ENCODE measurements at regions not wholly inside any gene's neighbourhood (a gene's known extent, or its start where the extent isn't known, plus 50 kb on each side); places are given as distances from the start of the nearest gene placed in this dataset.

GRCh38 chrX:124488412-124489161 is 142.2 kb downstream of the SH2D1A start:
- Mint-ChIP-seq H3K27ac (no peak overlapping the region), H3K36me3 (ENCODE audit: low read depth) (no peaks in the 10 kb centered on the region), H3K27me3 (ENCODE audit: low read depth) (no peaks in the 10 kb centered on the region), H3K4me3 (no peak overlapping the region), H3K9me3 (no peaks in the 10 kb centered on the region), H3K4me1 (no peaks in the 10 kb centered on the region)
- TF ChIP-seq CTCF (IDR thresholded peaks at IDR 0.05; ENCODE audit: unreplicated experiment in 3 of 3), result no peak

- no peaks in the 10 kb centered on the region for H3K4me1 Mint-ChIP-seq
- H3K4me3 Mint-ChIP-seq, result no peak overlapping the region
- H3K27ac Mint-ChIP-seq, result no peak overlapping the region
- H3K36me3 Mint-ChIP-seq (ENCODE audit: low read depth), result no peaks in the 10 kb centered on the region
- H3K9me3 Mint-ChIP-seq, result peaks cover 3% of the 10 kb centered on the region
- no peak for TF ChIP-seq CTCF (IDR thresholded peaks at IDR 0.05; ENCODE audit: unreplicated experiment in 3 of 3)
- H3K27me3 Mint-ChIP-seq (ENCODE audit: low read depth), result no peaks in the 10 kb centered on the region
Observed at GRCh38 chrX:124493984-124494383, 147.6 kb downstream of the SH2D1A start.

- Mint-ChIP-seq H3K36me3 (ENCODE audit: low read depth) (no peaks in the 10 kb centered on the region), H3K4me1 (peaks cover 24% of the 10 kb centered on the region), H3K27me3 (ENCODE audit: low read depth) (no peaks in the 10 kb centered on the region), H3K4me3 (no peak overlapping the region), H3K27ac (no peak overlapping the region), H3K9me3 (peaks cover 3% of the 10 kb centered on the region)
- no peak for TF ChIP-seq CTCF (IDR thresholded peaks at IDR 0.05; ENCODE audit: unreplicated experiment in 3 of 3)
Observed at GRCh38 chrX:124497386-124497785, 151.0 kb downstream of the SH2D1A start.

- TF ChIP-seq CTCF (IDR thresholded peaks at IDR 0.05; ENCODE audit: unreplicated experiment in 3 of 3), result no peak
- Mint-ChIP-seq H3K27ac (peak overlapping the region; percentile 9 to 39 (median 15)), H3K4me1 (peaks cover 34% of the 10 kb centered on the region)
Observed at GRCh38 chrX:124501586-124501985, 155.2 kb downstream of the SH2D1A start.

GRCh38 chrX:124502166-124502565 is 155.8 kb downstream of the SH2D1A start:
- H3K27me3 Mint-ChIP-seq (ENCODE audit: low read depth), result no peaks in the 10 kb centered on the region
- H3K4me1 Mint-ChIP-seq, result peaks cover 34% of the 10 kb centered on the region
- no peaks in the 10 kb centered on the region for H3K9me3 Mint-ChIP-seq
- H3K27ac Mint-ChIP-seq, result no peak overlapping the region
- TF ChIP-seq CTCF (IDR thresholded peaks at IDR 0.05; ENCODE audit: unreplicated experiment in 3 of 3), result no peak
- H3K36me3 Mint-ChIP-seq (ENCODE audit: low read depth), result no peaks in the 10 kb centered on the region
- H3K4me3 Mint-ChIP-seq, result no peak overlapping the region

More at GRCh38 chrX:124501586-124501985, 155.2 kb downstream of the SH2D1A start:
- Mint-ChIP-seq H3K36me3 (ENCODE audit: low read depth) (no peaks in the 10 kb centered on the region), H3K4me3 (no peak overlapping the region), H3K9me3 (peaks cover under 1% of the 10 kb centered on the region), H3K27me3 (ENCODE audit: low read depth) (no peaks in the 10 kb centered on the region)

GRCh38 chrX:124502599-124502998 is 156.2 kb downstream of the SH2D1A start:
- Mint-ChIP-seq H3K27ac (no peak overlapping the region), H3K4me1 (peaks cover 34% of the 10 kb centered on the region), H3K36me3 (ENCODE audit: low read depth) (no peaks in the 10 kb centered on the region), H3K27me3 (ENCODE audit: low read depth) (no peaks in the 10 kb centered on the region), H3K9me3 (no peaks in the 10 kb centered on the region), H3K4me3 (no peak overlapping the region)
- TF ChIP-seq CTCF (IDR thresholded peaks at IDR 0.05; ENCODE audit: unreplicated experiment in 3 of 3), result no peak

All from nephron (organoid).